HepG2 (cell line): ENCODE measurements at regions not wholly inside any gene's neighbourhood (a gene's known extent, or its start where the extent isn't known, plus 50 kb on each side); places are given as distances from the start of the nearest gene placed in this dataset.

Experiments
- ATAC-seq: fragments of 200-7000 bp; cut with Tn5 transposase; 3 replicates; pipeline ENCODE4 v1.9.1; 2020; ENCODE audit warnings: mild to moderate bottlenecking, moderate library complexity
- BruUV-seq: library from RNA; stranded (reverse); fragments of 400-500 nt; replicated peaks from 2 replicates; lab custom pipeline; 2021; lab: Mats Ljungman, UMichigan
- CTCF ChIA-PET: fragments of 300-600 bp; formaldehyde crosslinking; extraction: SDS; loops from one replicate; lab custom pipeline; 2021; ENCODE audit warnings: low total read pairs, inconsistent platforms, low intra/inter-chr PET ratio; lab: Yijun Ruan, JAX
- POLR2A ChIA-PET: fragments of 350-600 bp; sonication (Branson Sonifier 250); formaldehyde crosslinking; loops from one replicate; lab custom pipeline; 2020; ENCODE audit warnings: antibody characterized with exemption, inconsistent platforms; lab: Yijun Ruan, JAX
- DNase-seq: peaks from one replicate; pipeline ENCODE4 v3.0.0-alpha.2; 2015; ENCODE audit warnings: low spot score
- FAIRE-seq: peaks from 3 replicates; lab custom pipeline; 2011; peaks lifted over from hg19 to GRCh38; lab: Jason Lieb, UNC
- H2AFZ ChIP-seq: one replicate; pipeline ENCODE4 v1.6.1; 2011; ENCODE audit warnings: low read length, inconsistent platforms
- H3K27ac ChIP-seq: fragments of 300-600 bp; 3 replicates; pipeline ENCODE4 v1.8.0; 2011; ENCODE audit warnings: mixed run types, mild to moderate bottlenecking, mixed read lengths, low read length, inconsistent platforms; ENCODE audit not compliant: insufficient read depth; ENCODE audit errors: extremely low read length
- H3K27me3 ChIP-seq, 2 experiments: fragments of 200-600 bp in 1 of 2; 2 replicates in 1 of 2; 3 replicates in 1 of 2; pipeline versions ENCODE4 v1.6.0 to v1.8.0; 2011; ENCODE audit warnings: low read length in 2 of 2, mild to moderate bottlenecking in 2 of 2, moderate library complexity in 2 of 2, inconsistent platforms in 1 of 2; ENCODE audit not compliant: insufficient read depth in 2 of 2, control insufficient read depth in 1 of 2
- H3K36me3 ChIP-seq, 2 experiments: fragments of 200-600 bp in 1 of 2; replicated peaks in 1 of 2; 2 replicates in 1 of 2; 3 replicates in 1 of 2; pipeline versions ENCODE4 v1.5.1 to v1.8.0; 2011; ENCODE audit warnings: low read length in 2 of 2, inconsistent platforms in 1 of 2; ENCODE audit not compliant: insufficient read depth in 2 of 2, control insufficient read depth in 1 of 2
- H3K4me1 ChIP-seq: 2 replicates; pipeline ENCODE4 v1.5.1; 2012; ENCODE audit warnings: low read length, inconsistent platforms; ENCODE audit not compliant: insufficient read depth
- H3K4me2 ChIP-seq: 2 replicates; pipeline ENCODE4 v1.6.0; 2011; ENCODE audit warnings: low read depth, low read length, inconsistent platforms
- H3K4me3 ChIP-seq, 3 experiments: fragments of 200-600 bp in 1 of 3; sonication (generic), shearing (Covaris generic) in 1 of 3; replicated peaks in 1 of 3; 2 replicates each; pipeline ENCODE4 v1.5.1; 2011 to 2016; ENCODE audit warnings: low read length in 3 of 3, inconsistent platforms in 2 of 3, low read depth in 2 of 3, mild to moderate bottlenecking in 2 of 3, control low read depth in 1 of 3, mixed read lengths in 1 of 3; ENCODE audit not compliant: insufficient read depth in 1 of 3
- H3K79me2 ChIP-seq: one replicate; pipeline ENCODE4 v1.6.1; 2011; ENCODE audit warnings: low read length, inconsistent platforms; ENCODE audit not compliant: insufficient read depth
- H3K9ac ChIP-seq: 2 replicates; pipeline ENCODE4 v1.6.0; 2011; ENCODE audit warnings: mild to moderate bottlenecking, low read depth, low read length, inconsistent platforms; ENCODE audit not compliant: insufficient read depth
- H3K9me3 ChIP-seq: 2 replicates; pipeline ENCODE4 v1.5.1; 2012; ENCODE audit warnings: mild to moderate bottlenecking, low read length
- H4K20me1 ChIP-seq: 2 replicates; pipeline ENCODE4 v1.6.0; 2011; ENCODE audit warnings: inconsistent platforms, mild to moderate bottlenecking, low read length, moderate library complexity; ENCODE audit not compliant: insufficient read depth
- DR1 ChIP-seq: sonication (generic); formaldehyde crosslinking; IDR thresholded peaks from 2 replicates; pipeline ENCODE4 v1.8.0; 2021; ENCODE audit warnings: mild to moderate bottlenecking, missing genetic modification reagents, inconsistent platforms
- HDAC1 ChIP-seq: sonication (generic); formaldehyde crosslinking; IDR thresholded peaks from 2 replicates; pipeline ENCODE4 v1.5.1; 2020; ENCODE audit warnings: mild to moderate bottlenecking, missing genetic modification reagents
- MNT ChIP-seq: fragments of 450-650 bp; IDR thresholded peaks from 2 replicates; pipeline ENCODE4 v1.6.1; 2016
- SALL2 ChIP-seq: sonication (generic); formaldehyde crosslinking; IDR thresholded peaks from 2 replicates; pipeline ENCODE4 v1.8.1; 2023; ENCODE audit warnings: mild to moderate bottlenecking, missing genetic modification reagents, inconsistent platforms
- SOX13 ChIP-seq, 3 experiments: fragments of 450-650 bp in 1 of 3; sonication (generic) in 1 of 3; formaldehyde crosslinking in 1 of 3; IDR thresholded peaks in 2 of 3; conservative IDR thresholded peaks in 1 of 3; 2 replicates each; pipeline versions ENCODE4 v1.5.0 to v1.6.1; 2016 to 2020; ENCODE audit warnings: antibody characterized with exemption in 1 of 3, mild to moderate bottlenecking in 1 of 3, missing compliant biosample characterization in 1 of 3, missing genetic modification reagents in 1 of 3, moderate library complexity in 1 of 3
- ZNF20 ChIP-seq: sonication (generic); formaldehyde crosslinking; IDR thresholded peaks from 2 replicates; pipeline ENCODE4 v1.4.0; 2020; ENCODE audit warnings: mild to moderate bottlenecking, moderate library complexity, missing genetic modification reagents
- ZNF432 ChIP-seq: sonication (generic); formaldehyde crosslinking; IDR thresholded peaks from 2 replicates; pipeline ENCODE4 v1.5.0; 2020; ENCODE audit warnings: missing genetic modification reagents, mild to moderate bottlenecking, borderline replicate concordance
- WGBS: methylation state at CpG from one replicate; pipeline ENCODE4 v1.1.6; 2017; ENCODE audit warnings: low lambda C conversion rate; 5-methylcytosine and 5-hydroxymethylcytosine counted together
- in situ Hi-C: cut with HindIII; loops from 2 replicates; pipeline ENCODE4 v1.10.0; 2017; ENCODE audit warnings: low pct_unique_long_range_greater_than_20kb; ENCODE audit not compliant: extremely low pct_ligation_motif_present
- intact Hi-C: fragments of 100-400 bp; cut with micrococcal nuclease; formaldehyde crosslinking; loops from one replicate; pipeline ENCODE4 v1.10.0; 2022; ENCODE audit not compliant: unreplicated experiment

GRCh38 chr1:4351453-4351852 is 303.0 kb upstream of the AJAP1 start (continued):
- no peak for TF ChIP-seq DR1 (CRISPR knock-in tag)
- TF ChIP-seq SOX13 (IDR thresholded peaks at IDR 0.05), result no peak
- TF ChIP-seq SOX13 (CRISPR knock-in tag; conservative IDR thresholded peaks at IDR 0.05 in 1 of 2, IDR thresholded peaks at IDR 0.05 in 1 of 2), result no peak
- no peak for TF ChIP-seq ZNF432
- TF ChIP-seq HDAC1 (CRISPR knock-in tag), result no peak
- TF ChIP-seq SALL2 (CRISPR knock-in tag), result no peak

GRCh38 chr1:4353090-4353856 is 301.1 kb upstream of the AJAP1 start:
- ChIA-PET POLR2A (no interaction called here), CTCF (no interaction called here)
- no peaks in the 10 kb centered on the region for H3K79me2 ChIP-seq
- no peak overlapping the region for H3K9ac ChIP-seq
- DNase-seq (no peak), ATAC-seq (no peak), FAIRE-seq (no peak)
- no peaks in the 10 kb centered on the region for H3K4me1 ChIP-seq
- no peaks in the 10 kb centered on the region for H4K20me1 ChIP-seq
- in situ Hi-C loops (no loop called here), intact Hi-C loops (no loop called here)
- H2AFZ ChIP-seq, result no peak overlapping the region
- no peaks in the 10 kb centered on the region for H3K36me3 ChIP-seq
- no peak overlapping the region for H3K4me2 ChIP-seq
- H3K27me3 ChIP-seq, result peaks cover 0 to 13% of the 10 kb centered on the region in 2 experiments; a peak in 3 of 5 replicates
- BruUV-seq, result no TSS peak
- no peak overlapping the region for H3K4me3 ChIP-seq
- no peaks in the 10 kb centered on the region for H3K9me3 ChIP-seq
- no peak overlapping the region for H3K27ac ChIP-seq
- 50% methylated on average over 13 of the region's 13 CpGs for WGBS
- peak; percentile 96 for TF ChIP-seq MNT
- TF ChIP-seq ZNF20 (CRISPR knock-in tag), result no peak
